IMR-90 (cell line): ENCODE measurements at regions not wholly inside any gene's neighbourhood (a gene's known extent, or its start where the extent isn't known, plus 50 kb on each side); places are given as distances from the start of the nearest gene placed in this dataset.

Experiments
- ATAC-seq: fragments of 200-7000 bp; cut with Tn5 transposase; 2 replicates; pipeline ENCODE4 v1.9.1; 2020; ENCODE audit warnings: low read depth, mild to moderate bottlenecking, moderate library complexity
- BruUV-seq: library from RNA; stranded (reverse); fragments of 400-500 nt; replicated peaks from 2 replicates; lab custom pipeline; 2021; lab: Mats Ljungman, UMichigan
- CTCF ChIA-PET: fragments of 300-600 bp; formaldehyde crosslinking; extraction: SDS; loops from one replicate; lab custom pipeline; 2021; ENCODE audit warnings: antibody characterized with exemption; lab: Yijun Ruan, JAX
- POLR2A ChIA-PET: fragments of 300-600 bp; sonication (Branson Sonifier 250); formaldehyde crosslinking; loops from one replicate; lab custom pipeline; 2022; ENCODE audit warnings: antibody characterized with exemption; ENCODE audit not compliant: unreplicated experiment; lab: Charles Lee
- DNase-seq: peaks from one replicate; pipeline ENCODE4 v3.0.0; 2013
- H2AFZ ChIP-seq: replicated peaks from 2 replicates; pipeline ENCODE3; 2013; ENCODE audit warnings: low read length, mild to moderate bottlenecking; ENCODE audit not compliant: poor library complexity
- H2AK5ac ChIP-seq: 2 replicates; pipeline ENCODE4 v1.6.1; 2013; ENCODE audit warnings: low read depth, low read length, inconsistent platforms
- H2AK9ac ChIP-seq: replicated peaks from 2 replicates; pipeline ENCODE3; 2013; ENCODE audit warnings: mild to moderate bottlenecking, low read depth, low read length, moderate library complexity; ENCODE audit not compliant: poor library complexity
- H2BK120ac ChIP-seq: 2 replicates; pipeline ENCODE4 v1.6.1; 2013; ENCODE audit warnings: low read depth, low read length, inconsistent platforms
- H2BK15ac ChIP-seq: 3 replicates; pipeline ENCODE4 v1.6.1; 2013; ENCODE audit warnings: low read depth, low read length, inconsistent platforms
- H2BK20ac ChIP-seq: 2 replicates; pipeline ENCODE4 v1.6.1; 2013; ENCODE audit warnings: low read depth, mild to moderate bottlenecking, inconsistent platforms, low read length, moderate library complexity
- H2BK5ac ChIP-seq: 2 replicates; pipeline ENCODE4 v1.6.1; 2013; ENCODE audit warnings: mild to moderate bottlenecking, low read depth, low read length, inconsistent platforms; ENCODE audit not compliant: poor library complexity, severe bottlenecking
- H3K14ac ChIP-seq: replicated peaks from 2 replicates; pipeline ENCODE4 v1.6.1; 2013; ENCODE audit warnings: low read depth, low read length, inconsistent platforms
- H3K18ac ChIP-seq: 2 replicates; pipeline ENCODE4 v1.6.1; 2013; ENCODE audit warnings: low read depth, low read length, control low read depth
- H3K23ac ChIP-seq: 2 replicates; pipeline ENCODE4 v1.6.1; 2013; ENCODE audit warnings: low read depth, low read length, inconsistent platforms
- H3K27ac ChIP-seq: 2 replicates; pipeline ENCODE4 v1.5.1; 2013; ENCODE audit warnings: mild to moderate bottlenecking, control low read depth, low read length; ENCODE audit not compliant: insufficient read depth
- H3K27me3 ChIP-seq: 2 replicates; pipeline ENCODE4 v1.6.1; 2013; ENCODE audit warnings: low read length; ENCODE audit not compliant: control insufficient read depth, insufficient read depth
- H3K36me3 ChIP-seq: 2 replicates; pipeline ENCODE4 v1.6.1; 2013; ENCODE audit warnings: low read length, mixed read lengths; ENCODE audit not compliant: control insufficient read depth, insufficient read depth
- H3K4ac ChIP-seq: 2 replicates; pipeline ENCODE4 v1.6.1; 2013; ENCODE audit warnings: low read depth, low read length, inconsistent platforms
- H3K4me1 ChIP-seq: 2 replicates; pipeline ENCODE4 v1.6.1; 2013; ENCODE audit warnings: low read length, mixed read lengths; ENCODE audit not compliant: control insufficient read depth, insufficient read depth
- H3K4me2 ChIP-seq: 2 replicates; pipeline ENCODE4 v1.6.1; 2013; ENCODE audit warnings: low read depth, mild to moderate bottlenecking, control low read depth, low read length, moderate library complexity
- H3K4me3 ChIP-seq: 2 replicates; pipeline ENCODE4 v1.5.1; 2013; ENCODE audit warnings: low read depth, mild to moderate bottlenecking, control low read depth, low read length, moderate library complexity; ENCODE audit not compliant: insufficient read depth
- H3K56ac ChIP-seq: 2 replicates; pipeline ENCODE4 v1.6.1; 2013; ENCODE audit warnings: low read length, inconsistent platforms; ENCODE audit not compliant: insufficient read depth; ENCODE audit errors: extremely low read depth
- H3K79me1 ChIP-seq, 2 experiments: 2 replicates each; pipeline ENCODE4 v1.6.1; 2013; ENCODE audit warnings: low read length in 2 of 2, inconsistent platforms in 1 of 2, low read depth in 1 of 2
- H3K9ac ChIP-seq: 2 replicates; pipeline ENCODE4 v1.6.1; 2013; ENCODE audit warnings: low read depth, low read length, control low read depth
- H3K9me1 ChIP-seq: 2 replicates; pipeline ENCODE4 v1.6.1; 2013; ENCODE audit warnings: low read length, inconsistent platforms; ENCODE audit not compliant: insufficient read depth
- H3K9me3 ChIP-seq: 2 replicates; pipeline ENCODE4 v1.6.1; 2013; ENCODE audit warnings: low read length; ENCODE audit not compliant: control insufficient read depth, insufficient read depth
- H4K20me1 ChIP-seq: 2 replicates; pipeline ENCODE4 v1.6.1; 2013; ENCODE audit warnings: low read length, inconsistent platforms; ENCODE audit not compliant: insufficient read depth
- H4K5ac ChIP-seq: 2 replicates; pipeline ENCODE4 v1.6.1; 2013; ENCODE audit warnings: mild to moderate bottlenecking, low read depth, low read length, control low read depth
- H4K8ac ChIP-seq, 2 experiments: 2 replicates each; pipeline ENCODE4 v1.6.1; 2013; ENCODE audit warnings: low read depth in 2 of 2, low read length in 2 of 2, control low read depth in 1 of 2, inconsistent platforms in 1 of 2
- H4K91ac ChIP-seq: 2 replicates; pipeline ENCODE4 v1.6.1; 2013; ENCODE audit warnings: low read depth, low read length, inconsistent platforms; ENCODE audit not compliant: insufficient read depth
- BHLHE40 ChIP-seq: fragments of 150-350 bp; IDR thresholded peaks from 2 replicates; pipeline ENCODE4 v1.6.1; 2016; ENCODE audit warnings: mild to moderate bottlenecking, low read depth, low read length
- CEBPB ChIP-seq: IDR thresholded peaks from 2 replicates; pipeline ENCODE4 v1.6.1; 2012; ENCODE audit warnings: low read depth, low read length, improper control_type of control experiment
- CHD1 ChIP-seq: IDR thresholded peaks from 2 replicates; pipeline ENCODE4 v1.6.1; 2012; ENCODE audit warnings: low read depth, low read length, improper control_type of control experiment
- CTCF ChIP-seq: conservative IDR thresholded peaks from 2 replicates; pipeline ENCODE4 v1.5.1; 2012; ENCODE audit warnings: mild to moderate bottlenecking, low read depth, low read length, improper control_type of control experiment
- ELK1 ChIP-seq: fragments of 150-350 bp; IDR thresholded peaks from 2 replicates; pipeline ENCODE4 v1.6.1; 2016; ENCODE audit warnings: low read depth, mild to moderate bottlenecking, low read length, moderate library complexity, borderline replicate concordance
- FOS ChIP-seq: fragments of 150-350 bp; IDR thresholded peaks from 2 replicates; pipeline ENCODE4 v1.6.1; 2016; ENCODE audit warnings: low read depth, low read length
- MAZ ChIP-seq: IDR thresholded peaks from 2 replicates; pipeline ENCODE4 v1.6.1; 2012; ENCODE audit warnings: low read depth, mild to moderate bottlenecking, low read length, improper control_type of control experiment, moderate library complexity, borderline replicate concordance
- NFE2L2 ChIP-seq: fragments of 150-350 bp; IDR thresholded peaks from 2 replicates; pipeline ENCODE4 v1.6.1; 2016; ENCODE audit warnings: low read depth, mild to moderate bottlenecking, low read length
- POLR2A ChIP-seq: IDR thresholded peaks from 2 replicates; pipeline ENCODE4 v1.6.1; 2012; ENCODE audit warnings: mild to moderate bottlenecking, low read depth, low read length
- RAD21 ChIP-seq: IDR thresholded peaks from 2 replicates; pipeline ENCODE4 v1.6.1; 2012; ENCODE audit warnings: low read length, improper control_type of control experiment
- RFX5 ChIP-seq: IDR thresholded peaks from 2 replicates; pipeline ENCODE4 v1.8.0; 2012; ENCODE audit warnings: low read depth, mild to moderate bottlenecking, low read length, moderate library complexity
- SMC3 ChIP-seq: fragments of 150-350 bp; IDR thresholded peaks from 2 replicates; pipeline ENCODE4 v1.6.1; 2016; ENCODE audit warnings: low read depth, mild to moderate bottlenecking, antibody characterized with exemption, low read length, moderate library complexity
- USF2 ChIP-seq: fragments of 150-350 bp; IDR thresholded peaks from 2 replicates; pipeline ENCODE4 v1.6.1; 2017; ENCODE audit warnings: mild to moderate bottlenecking, antibody characterized with exemption, low read length, low read depth
- WGBS, 2 experiments: methylation state at CpG; one replicate each; pipeline versions ENCODE4 v1.1.5 to v1.1.7; 2013; ENCODE audit warnings: missing lambda C conversion rate in 2 of 2; ENCODE audit not compliant: insufficient read length in 1 of 2; ENCODE audit errors: extremely low coverage in 2 of 2; 5-methylcytosine and 5-hydroxymethylcytosine counted together
- dilution Hi-C: fragments of 300-500 bp; cut with HindIII; formaldehyde crosslinking; loops from one replicate; pipeline ENCODE4 v1.14.3; 2018; ENCODE audit warnings: low sequenced_read_pairs; ENCODE audit not compliant: unreplicated experiment
- in situ Hi-C: fragments of 300-500 bp; cut with MboI; formaldehyde crosslinking; loops from 3 replicates; pipeline ENCODE4 v1.14.3; 2019; ENCODE audit warnings: low sequenced_read_pairs, inconsistent platforms, mixed read lengths
- intact Hi-C: fragments of 100-400 bp; cut with micrococcal nuclease; formaldehyde crosslinking; loops from 2 replicates; pipeline ENCODE4 v1.10.0; 2022

- no peak overlapping the region for H3K14ac ChIP-seq
- TF ChIP-seq ELK1 (no peak), RFX5 (no peak), POLR2A (no peak), CHD1 (no peak), CEBPB (no peak), USF2 (no peak), BHLHE40 (no peak), MAZ (no peak), SMC3 (no peak), RAD21 (no peak), FOS (no peak), CTCF (no peak), NFE2L2 (no peak)
- POLR2A ChIA-PET, result interaction anchor here (0.6 kb wide), 1 partner anchor 18 kb away, joined by 5 read pairs; no protein-coding TSS in a partner anchor
Observed at GRCh38 chr12:91413581-91414546, 231.2 kb upstream of the DCN start.

More at GRCh38 chr12:91413581-91414546, 231.2 kb upstream of the DCN start:
- DNase-seq (no peak), ATAC-seq (peak; percentile 72)
- Histone ChIP-seq H3K9me1 (no peaks in the 10 kb centered on the region), H2BK15ac (no peak overlapping the region), H3K9me3 (no peaks in the 10 kb centered on the region), H4K91ac (no peak overlapping the region), H3K18ac (peak overlapping the region; percentile 59; the same call in 1 of the 2 replicates), H3K23ac (no peak overlapping the region), H3K9ac (no peak overlapping the region), H2AK9ac (no peak overlapping the region), H3K4me2 (peak overlapping the region; percentile 70), H3K4me1 (peaks cover 4% of the 10 kb centered on the region), H2BK120ac (no peak overlapping the region), H2BK5ac (no peak overlapping the region), H3K4me3 (no peak overlapping the region), H4K5ac (no peak overlapping the region; the same call in 1 of the 2 replicates), H2AFZ (no peak overlapping the region), H3K36me3 (no peaks in the 10 kb centered on the region), H3K27me3 (peaks cover 2% of the 10 kb centered on the region), H3K56ac (no peak overlapping the region), H4K8ac (no peak overlapping the region), H2AK5ac (no peak overlapping the region), H3K27ac (peak overlapping the region; percentile 58; the same call in 1 of the 2 replicates), H3K4ac (no peak overlapping the region), H3K79me1 (no peaks in the 10 kb centered on the region), H4K20me1 (no peaks in the 10 kb centered on the region), H2BK20ac (0 out of 2 replicates have a peak overlapping the region, but pooled peaks have one; percentile 20)
- BruUV-seq, result no TSS peak
- dilution Hi-C loops, result no loop called here
- no CpG with 5 or more reads among the region's 6 CpGs for WGBS, 2 experiments
- in situ Hi-C loops, result no loop called here
- CTCF ChIA-PET, result interaction anchor here (1.1 kb wide), 2 partner anchors 9 to 13 kb away, joined by 3 read pairs; no protein-coding TSS in a partner anchor
- intact Hi-C loops, result no loop called here
